HL-60 (cell line): ENCODE measurements at regions not wholly inside any gene's neighbourhood (a gene's known extent, or its start where the extent isn't known, plus 50 kb on each side); places are given as distances from the start of the nearest gene placed in this dataset.
"Not testable (repeated sequence)": the region's sequence is repeated elsewhere in the genome, so short reads cannot be mapped to it uniquely, and the experiment has no call there.

ENCODE experiments used
- DNase-seq, 2 experiments: peaks; one replicate each; pipeline ENCODE4 v3.0.0-alpha.2; 2010 to 2020; ENCODE audit warnings: low read depth in 1 of 2, low spot score in 1 of 2
- H3K27ac ChIP-seq: fragments of 250-450 bp; sonication (Bioruptor Pico); replicated peaks from 2 replicates; pipeline ENCODE4 v1.5.1; 2020; ENCODE audit warnings: mild to moderate bottlenecking, moderate library complexity
- H3K27me3 ChIP-seq: fragments of 250-450 bp; sonication (Bioruptor Pico); 2 replicates; pipeline ENCODE4 v1.5.1; 2021; ENCODE audit warnings: mild to moderate bottlenecking, moderate library complexity; ENCODE audit not compliant: insufficient read depth, poor library complexity, severe bottlenecking
- H3K4me3 ChIP-seq: replicated peaks from 2 replicates; pipeline ENCODE4 v1.5.1; 2011; ENCODE audit warnings: mild to moderate bottlenecking, control low read depth, low read length; ENCODE audit not compliant: insufficient read depth
- CTCF ChIP-seq: IDR thresholded peaks from one replicate; pipeline ENCODE4 v1.5.1; 2011; ENCODE audit warnings: low read length, control low read depth, inconsistent platforms; ENCODE audit not compliant: insufficient read depth

DNA sequence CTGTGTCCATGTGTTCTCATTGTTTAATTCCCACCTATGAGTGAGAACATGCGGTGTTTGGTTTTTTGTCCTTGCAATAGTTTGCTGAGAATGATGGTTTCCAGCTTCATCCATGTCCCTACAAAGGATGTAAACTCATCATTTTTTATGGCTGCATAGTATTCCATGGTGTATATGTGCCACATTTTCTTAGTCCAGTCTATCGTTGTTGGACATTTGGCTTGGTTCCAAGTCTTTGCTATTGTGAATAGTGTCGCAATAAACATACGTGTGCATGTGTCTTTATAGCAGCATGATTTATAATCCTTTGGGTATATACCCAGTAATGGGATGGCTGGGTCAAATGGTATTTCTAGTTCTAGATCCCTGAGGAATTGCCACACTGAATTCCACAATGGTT, 114.2 kb upstream of the ZNF195 start:
- not testable (repeated sequence) for H3K27me3 ChIP-seq, H3K27ac ChIP-seq, DNase-seq, H3K4me3 ChIP-seq

DNA sequence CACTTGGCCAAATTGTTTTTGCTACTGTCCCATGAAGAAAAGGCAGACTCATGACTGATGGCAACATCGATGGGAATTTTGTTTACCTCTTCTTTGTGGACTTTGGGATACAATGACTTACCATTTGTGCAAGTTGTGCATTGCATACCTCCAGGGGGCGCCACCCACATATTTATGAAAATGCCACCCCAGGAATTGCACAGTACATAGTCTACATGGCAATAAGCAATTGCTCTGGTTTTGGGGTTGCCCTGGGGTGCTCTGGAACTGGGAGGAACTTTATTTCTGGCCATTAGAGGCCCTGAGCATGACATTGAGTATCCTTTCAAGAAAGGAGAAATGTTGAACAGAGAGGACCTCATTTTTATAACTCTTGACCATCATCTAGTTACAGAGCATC, 109.1 kb upstream of the ZNF195 start:
- DNase-seq, H3K4me3 ChIP-seq, H3K27me3 ChIP-seq, H3K27ac ChIP-seq: not testable (repeated sequence)

- H3K4me3 ChIP-seq, DNase-seq, H3K27ac ChIP-seq, H3K27me3 ChIP-seq: not testable (repeated sequence)
These were observed 106.8 kb upstream of the ZNF195 start for GRCh38 chr11:3485737-3486136.

DNA sequence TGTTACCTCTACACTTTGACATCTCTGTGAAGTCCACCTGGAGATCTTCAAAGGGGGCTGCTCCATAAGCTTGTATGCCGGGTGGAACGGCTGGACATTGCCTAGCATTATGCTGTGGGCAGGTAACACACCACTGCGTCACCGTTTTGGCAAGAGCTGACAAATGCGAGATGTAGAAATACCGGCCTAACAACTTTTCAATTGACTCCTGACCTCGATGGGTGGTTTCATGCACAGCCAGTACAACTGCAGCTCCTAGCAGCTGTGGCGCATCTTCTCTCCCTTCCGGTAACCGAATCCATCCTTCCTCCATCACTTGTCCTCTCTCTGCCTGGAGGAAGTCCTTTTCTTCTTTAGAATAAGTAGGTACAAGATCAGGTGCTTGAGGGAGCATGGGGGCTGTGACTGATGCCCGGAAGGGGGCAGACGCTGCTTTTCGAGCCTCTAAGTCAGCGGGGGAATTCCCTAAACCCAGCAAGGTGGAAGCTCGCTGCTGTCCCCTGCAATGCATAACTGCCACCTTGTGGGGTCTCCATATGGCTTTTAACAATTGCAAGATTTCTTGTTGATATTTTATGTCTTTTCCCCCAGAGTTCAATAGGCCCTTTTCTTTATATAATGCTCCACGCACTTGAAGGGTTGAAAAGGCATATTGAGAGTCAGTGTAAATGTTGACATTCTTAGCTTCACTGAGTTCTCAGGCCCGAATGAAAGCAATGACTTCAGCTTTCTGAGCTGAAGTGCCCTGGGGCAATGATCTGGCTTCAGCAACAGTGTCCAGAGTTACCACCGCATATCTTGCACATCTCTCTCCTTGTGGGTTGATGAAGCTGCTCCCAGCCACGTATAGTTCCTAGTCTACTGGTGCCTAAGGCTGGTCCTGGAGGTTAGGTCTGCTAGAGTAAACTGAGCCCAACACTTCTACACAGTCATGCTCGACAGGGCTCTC, 98.3 kb upstream of the ZNF195 start:
- H3K27me3 ChIP-seq, DNase-seq, H3K4me3 ChIP-seq, H3K27ac ChIP-seq: not testable (repeated sequence)

DNA sequence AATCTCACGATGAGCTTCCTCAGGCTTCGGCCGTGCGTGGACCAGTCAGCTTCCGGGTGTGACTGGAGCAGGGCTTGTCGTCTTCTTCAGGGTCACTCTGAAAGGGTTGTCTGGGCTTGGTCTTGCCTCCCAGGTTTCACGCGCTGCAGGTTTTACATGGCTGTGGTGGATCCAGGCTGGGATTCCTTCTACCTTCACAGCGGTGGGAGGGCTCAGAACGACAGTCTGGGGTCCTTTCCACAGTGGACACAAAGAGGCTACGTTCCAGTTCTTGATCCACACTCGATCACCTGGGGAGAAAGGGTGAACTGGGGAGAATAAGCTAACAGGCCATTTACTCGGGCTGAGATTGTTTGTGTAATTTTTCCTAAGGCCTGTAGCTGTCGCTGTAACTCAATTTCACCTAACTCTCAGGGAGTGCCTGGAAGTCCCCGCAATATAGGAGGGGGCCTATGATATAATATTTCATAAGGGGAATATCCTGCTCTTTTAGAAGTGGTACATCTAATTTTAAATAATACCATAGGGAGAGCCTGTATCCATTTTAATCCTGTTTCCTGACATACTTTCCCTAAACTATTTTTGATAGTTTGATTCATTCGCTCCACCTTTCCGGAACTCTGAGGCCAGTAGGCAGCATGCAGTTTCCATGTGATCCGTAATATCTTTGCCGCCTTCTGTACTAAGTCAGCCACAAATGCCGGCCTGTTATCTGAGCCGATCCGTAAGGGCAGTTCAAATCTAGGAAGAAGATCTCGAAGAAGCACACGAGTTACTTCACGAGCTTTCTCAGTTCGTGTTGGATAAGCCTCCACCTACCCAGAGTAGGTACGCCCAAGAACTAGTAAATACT, 97.4 kb upstream of the ZNF195 start:
- not testable (repeated sequence) for DNase-seq, H3K4me3 ChIP-seq, H3K27me3 ChIP-seq, H3K27ac ChIP-seq

DNA sequence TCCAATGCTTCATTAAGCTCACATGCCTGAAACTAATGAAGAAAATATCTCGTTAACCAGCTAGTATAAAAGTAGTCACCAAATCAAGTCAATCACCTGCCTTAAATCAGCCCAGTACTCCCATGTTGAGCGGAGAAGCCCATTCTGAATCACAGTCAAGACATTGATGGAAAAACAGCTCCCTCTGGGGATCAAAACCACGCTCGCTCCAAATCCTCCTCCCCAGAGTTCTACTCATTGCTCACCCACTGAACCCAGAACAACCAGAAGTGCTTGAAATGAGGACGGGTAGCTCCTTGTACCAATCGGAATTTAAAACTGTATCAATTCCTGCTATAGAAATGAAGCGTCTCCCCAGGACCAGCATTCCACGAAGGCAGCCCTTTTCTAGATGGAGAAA, 90.0 kb upstream of the ZNF195 start:
- not testable (repeated sequence) for H3K27me3 ChIP-seq, H3K27ac ChIP-seq, DNase-seq, H3K4me3 ChIP-seq

GRCh38 chr11:3467599-3467998, 88.7 kb upstream of the ZNF195 start:
- H3K27ac ChIP-seq, H3K27me3 ChIP-seq, H3K4me3 ChIP-seq, DNase-seq: not testable (repeated sequence)

DNA sequence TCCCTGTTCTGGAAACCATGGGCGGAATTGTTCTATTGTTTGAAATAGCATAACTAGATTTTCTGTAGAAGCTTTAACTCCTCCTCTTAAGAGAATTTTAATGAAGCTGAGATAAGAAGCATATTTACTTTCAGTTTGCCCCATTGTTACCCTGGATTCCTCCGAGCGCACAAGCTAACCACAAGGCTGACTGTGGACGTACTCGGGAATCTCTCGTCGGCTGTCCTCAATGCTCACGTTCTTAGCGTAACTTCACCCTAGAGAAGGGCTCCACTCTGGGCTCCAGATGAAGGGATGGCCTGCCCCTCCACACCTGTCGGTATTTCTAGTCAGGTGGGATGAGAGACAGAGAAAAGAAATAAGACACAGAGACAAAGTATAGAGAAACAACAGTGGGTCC, 76.7 kb upstream of the ZNF195 start:
- H3K27me3 ChIP-seq = peaks cover 11% of the 10 kb centered on the region
- not testable (repeated sequence) for H3K27ac ChIP-seq, DNase-seq, H3K4me3 ChIP-seq

DNA sequence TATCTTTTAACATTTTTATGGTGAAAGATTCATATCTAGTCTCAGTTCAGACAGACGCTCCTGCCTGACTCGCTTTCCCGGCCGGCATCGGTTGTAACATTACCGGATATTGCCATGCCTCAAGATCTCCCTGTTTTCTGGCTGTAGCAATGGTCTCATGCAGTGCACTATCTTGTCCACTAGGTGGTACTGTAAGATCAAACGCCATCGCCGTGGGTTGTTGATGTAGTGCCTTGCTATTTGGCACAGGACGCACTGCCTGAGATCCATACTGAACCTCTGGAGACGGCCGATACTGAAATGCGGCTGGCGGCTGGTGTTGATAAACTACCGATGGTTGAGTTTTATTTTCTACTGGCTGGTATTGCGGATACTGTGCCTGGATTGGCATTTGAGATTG, 75.9 kb upstream of the ZNF195 start:
- not testable (repeated sequence) for H3K4me3 ChIP-seq, H3K27ac ChIP-seq
- DNase-seq = peak; percentile 18 to 64
- peaks cover 11% of the 10 kb centered on the region for H3K27me3 ChIP-seq
- TF ChIP-seq CTCF = peak; percentile 25

GRCh38 chr11:3453596-3454256, 74.8 kb upstream of the ZNF195 start:
- DNase-seq, H3K4me3 ChIP-seq, H3K27ac ChIP-seq: not testable (repeated sequence)
- peaks cover 11% of the 10 kb centered on the region for H3K27me3 ChIP-seq

- H3K27ac ChIP-seq, H3K27me3 ChIP-seq, DNase-seq, H3K4me3 ChIP-seq: not testable (repeated sequence)
These were observed 71.9 kb upstream of the ZNF195 start for GRCh38 chr11:3450822-3451221.

DNA sequence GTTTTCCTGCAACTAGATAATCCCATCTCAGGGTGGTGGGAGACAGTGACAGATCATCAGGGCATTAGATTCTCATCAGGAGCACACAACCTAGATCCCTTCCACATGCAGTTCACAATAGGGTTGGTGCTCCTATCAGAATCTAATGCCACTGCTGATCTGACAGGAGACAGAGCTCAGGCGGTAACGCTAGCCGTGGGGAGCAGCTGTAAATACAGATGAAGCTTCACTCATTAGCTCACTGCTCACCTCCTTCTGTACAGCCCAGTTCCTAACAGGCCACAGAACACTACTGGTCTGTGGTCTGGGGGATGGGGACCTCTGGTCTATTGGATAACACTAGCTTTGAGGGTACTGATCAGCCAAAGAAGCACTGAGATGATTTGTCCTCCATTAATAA, 66.6 kb upstream of the ZNF195 start:
- not testable (repeated sequence) for H3K27me3 ChIP-seq, DNase-seq, H3K4me3 ChIP-seq, H3K27ac ChIP-seq

DNA sequence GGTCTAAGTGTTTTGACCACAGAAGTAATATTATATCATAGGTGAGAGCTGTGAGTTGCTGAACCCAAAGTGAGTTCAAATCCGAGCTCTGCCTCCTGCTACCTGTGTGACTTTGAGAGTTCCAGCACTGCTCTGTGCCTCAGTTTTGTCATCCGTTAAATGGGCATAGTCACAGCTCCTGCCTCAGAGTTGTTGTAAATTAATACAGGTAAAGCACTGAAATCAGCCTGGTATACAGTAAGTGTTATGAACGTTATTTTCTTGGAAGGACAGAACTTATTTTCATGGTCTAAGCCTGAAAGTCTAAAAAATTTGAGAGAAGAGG, 65.4 kb upstream of the ZNF195 start:
- not testable (repeated sequence) for DNase-seq

More for the DNA sequence above, 65.4 kb upstream of the ZNF195 start:
- H3K27me3 ChIP-seq, H3K4me3 ChIP-seq, H3K27ac ChIP-seq: not testable (repeated sequence)
